ENCODE measurements at regions not wholly inside any gene's neighbourhood (a gene's known extent, or its start where the extent isn't known, plus 50 kb on each side); places are given as distances from the start of the nearest gene placed in this dataset.

DNA sequence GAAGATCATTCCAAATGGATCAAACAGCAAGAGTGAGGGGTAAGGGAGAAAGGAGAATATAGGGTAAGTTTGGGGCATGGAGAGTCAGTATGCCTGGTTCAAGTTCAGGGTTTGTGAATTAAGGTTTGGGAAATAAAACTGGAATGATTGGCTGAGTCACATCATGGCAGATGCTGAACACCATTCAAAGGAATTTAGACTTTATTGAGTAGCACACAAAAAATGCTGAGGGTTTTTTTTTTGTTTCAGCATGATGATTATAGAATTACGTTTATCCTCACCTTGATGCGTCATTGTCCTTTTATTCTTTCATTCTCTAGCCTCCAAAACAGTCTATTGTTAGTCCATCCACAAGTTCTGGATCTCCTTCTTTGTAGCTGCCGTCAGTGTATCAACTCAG is 220.0 kb upstream of the UMPS start:
- Histone ChIP-seq H3K4me2 (ENCODE audit: low read length) (no peak overlapping the region), H3K36me3 (ENCODE audit: control insufficient read depth, insufficient read depth, low read length) (no peaks in the 10 kb centered on the region), H3K4me1 (no peaks in the 10 kb centered on the region), H3K4me3 (ENCODE audit: low read depth, low read length) (no peak overlapping the region), H2AFZ (no peak overlapping the region), H3K27me3 (ENCODE audit: control insufficient read depth, insufficient read depth, low read length) (no peaks in the 10 kb centered on the region), H3K79me2 (no peaks in the 10 kb centered on the region), H3K27ac (no peak overlapping the region), H3K9me3 (ENCODE audit: control insufficient read depth, low read length) (no peaks in the 10 kb centered on the region), H3K9ac (no peak overlapping the region)
- TF ChIP-seq, protein P1, sequence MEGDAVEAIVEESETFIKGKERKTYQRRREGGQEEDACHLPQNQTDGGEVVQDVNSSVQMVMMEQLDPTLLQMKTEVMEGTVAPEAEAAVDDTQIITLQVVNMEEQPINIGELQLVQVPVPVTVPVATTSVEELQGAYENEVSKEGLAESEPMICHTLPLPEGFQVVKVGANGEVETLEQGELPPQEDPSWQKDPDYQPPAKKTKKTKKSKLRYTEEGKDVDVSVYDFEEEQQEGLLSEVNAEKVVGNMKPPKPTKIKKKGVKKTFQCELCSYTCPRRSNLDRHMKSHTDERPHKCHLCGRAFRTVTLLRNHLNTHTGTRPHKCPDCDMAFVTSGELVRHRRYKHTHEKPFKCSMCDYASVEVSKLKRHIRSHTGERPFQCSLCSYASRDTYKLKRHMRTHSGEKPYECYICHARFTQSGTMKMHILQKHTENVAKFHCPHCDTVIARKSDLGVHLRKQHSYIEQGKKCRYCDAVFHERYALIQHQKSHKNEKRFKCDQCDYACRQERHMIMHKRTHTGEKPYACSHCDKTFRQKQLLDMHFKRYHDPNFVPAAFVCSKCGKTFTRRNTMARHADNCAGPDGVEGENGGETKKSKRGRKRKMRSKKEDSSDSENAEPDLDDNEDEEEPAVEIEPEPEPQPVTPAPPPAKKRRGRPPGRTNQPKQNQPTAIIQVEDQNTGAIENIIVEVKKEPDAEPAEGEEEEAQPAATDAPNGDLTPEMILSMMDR (IDR thresholded peaks at IDR 0.05), result no peak

DNA sequence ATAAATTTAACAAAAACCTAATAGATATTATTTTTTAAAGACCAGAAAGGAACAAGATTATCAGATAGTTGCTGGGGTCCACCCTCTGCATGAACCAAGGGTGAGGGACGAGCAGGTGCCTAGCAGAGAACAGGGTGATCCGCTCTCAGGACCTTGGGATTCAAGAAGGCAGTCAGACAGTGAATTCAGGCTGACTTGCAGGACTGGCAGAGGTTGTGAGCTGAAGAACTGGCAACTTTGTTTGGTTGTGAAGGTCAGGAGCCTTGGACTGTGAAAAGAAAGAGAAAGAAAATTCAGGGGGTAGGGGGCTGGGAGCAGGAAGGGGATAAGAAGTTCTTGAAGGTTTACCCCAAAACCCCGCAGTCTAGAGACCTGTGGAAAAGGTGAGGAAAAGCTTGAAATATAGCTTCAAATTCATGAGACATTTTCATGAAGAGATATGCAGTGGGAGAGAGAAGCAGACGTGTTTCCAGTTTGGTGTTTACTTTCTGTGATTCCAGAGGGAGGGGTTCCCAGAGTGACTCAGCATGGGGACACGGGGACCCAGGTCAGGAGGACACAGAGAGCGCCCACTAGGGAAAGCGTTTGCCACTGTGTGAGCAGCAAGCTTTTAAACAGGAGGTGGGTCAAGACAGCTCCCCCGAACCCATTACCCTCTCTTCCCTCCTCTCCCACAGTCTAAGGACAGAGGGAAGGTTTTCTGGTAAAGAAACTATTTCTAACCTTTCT is 217.2 kb upstream of the UMPS start:
- no peaks in the 10 kb centered on the region for H3K27me3 ChIP-seq (ENCODE audit: control insufficient read depth, insufficient read depth, low read length)
- H3K9ac ChIP-seq, result no peak overlapping the region
- no peaks in the 10 kb centered on the region for H3K4me1 ChIP-seq
- TF ChIP-seq, protein P1 (IDR thresholded peaks at IDR 0.05), result no peak
- H3K79me2 ChIP-seq, result no peaks in the 10 kb centered on the region
- H2AFZ ChIP-seq, result no peak overlapping the region
- no peaks in the 10 kb centered on the region for H3K9me3 ChIP-seq (ENCODE audit: control insufficient read depth, low read length)
- no peak overlapping the region for H3K4me3 ChIP-seq (ENCODE audit: low read depth, low read length)
- no peak overlapping the region for H3K27ac ChIP-seq
- no peak overlapping the region for H3K4me2 ChIP-seq (ENCODE audit: low read length)
- H3K36me3 ChIP-seq (ENCODE audit: control insufficient read depth, insufficient read depth, low read length), result no peaks in the 10 kb centered on the region

DNA sequence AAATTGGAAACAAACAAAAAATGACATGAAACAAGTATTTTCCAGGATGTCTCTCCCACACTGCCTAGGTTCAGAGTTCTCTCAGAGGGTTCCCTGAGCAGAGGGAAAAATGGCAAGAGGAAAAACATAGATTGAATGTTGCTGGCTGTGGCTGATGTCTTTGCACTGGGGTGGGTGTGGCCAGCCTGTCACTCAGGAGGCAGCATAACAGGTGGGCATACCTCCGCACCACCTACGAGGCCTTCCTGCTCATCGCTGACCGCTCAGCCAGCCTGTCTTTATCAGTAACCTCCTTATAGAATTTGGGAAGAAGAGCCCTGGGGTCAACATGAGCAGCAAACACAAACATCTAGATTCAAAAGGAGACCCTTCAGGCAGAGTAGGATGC is 216.6 kb upstream of the UMPS start:
- H3K9ac ChIP-seq, result no peak overlapping the region
- H3K27ac ChIP-seq, result no peak overlapping the region
- H3K4me2 ChIP-seq (ENCODE audit: low read length), result no peak overlapping the region
- H3K36me3 ChIP-seq (ENCODE audit: control insufficient read depth, insufficient read depth, low read length), result no peaks in the 10 kb centered on the region
- no peak overlapping the region for H3K4me3 ChIP-seq (ENCODE audit: low read depth, low read length)
- H3K4me1 ChIP-seq, result no peaks in the 10 kb centered on the region
- no peaks in the 10 kb centered on the region for H3K9me3 ChIP-seq (ENCODE audit: control insufficient read depth, low read length)
- no peaks in the 10 kb centered on the region for H3K79me2 ChIP-seq
- H2AFZ ChIP-seq, result no peak overlapping the region
- TF ChIP-seq, protein P1 (IDR thresholded peaks at IDR 0.05), result no peak
- H3K27me3 ChIP-seq (ENCODE audit: control insufficient read depth, insufficient read depth, low read length), result no peaks in the 10 kb centered on the region

DNA sequence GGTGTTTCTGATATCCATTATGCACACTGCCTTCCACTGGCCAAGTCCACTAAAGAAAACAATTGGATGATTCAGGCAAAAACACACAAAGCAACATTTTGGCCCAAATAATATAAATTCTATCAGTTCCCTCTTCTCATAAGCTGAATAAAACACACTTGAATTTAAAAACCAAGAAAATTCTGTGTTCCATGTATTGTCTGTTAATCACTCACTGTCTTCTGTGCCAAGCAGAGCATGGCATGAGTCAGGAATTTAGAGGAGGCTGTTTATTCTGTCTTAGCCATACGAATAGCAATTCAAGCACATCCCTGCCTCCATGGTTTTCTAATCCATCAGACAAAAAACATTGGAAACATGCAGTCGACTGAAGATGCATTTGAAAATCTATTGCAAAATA is 215.6 kb upstream of the UMPS start:
- no peak overlapping the region for H3K27ac ChIP-seq
- H3K4me2 ChIP-seq (ENCODE audit: low read length), result no peak overlapping the region
- H3K9ac ChIP-seq, result no peak overlapping the region
- H3K4me1 ChIP-seq, result no peaks in the 10 kb centered on the region
- no peak overlapping the region for H2AFZ ChIP-seq
- TF ChIP-seq, protein P1 (IDR thresholded peaks at IDR 0.05), result no peak
- no peaks in the 10 kb centered on the region for H3K27me3 ChIP-seq (ENCODE audit: control insufficient read depth, insufficient read depth, low read length)
- H3K4me3 ChIP-seq (ENCODE audit: low read depth, low read length), result no peak overlapping the region
- no peaks in the 10 kb centered on the region for H3K79me2 ChIP-seq
- H3K36me3 ChIP-seq (ENCODE audit: control insufficient read depth, insufficient read depth, low read length), result no peaks in the 10 kb centered on the region
- no peaks in the 10 kb centered on the region for H3K9me3 ChIP-seq (ENCODE audit: control insufficient read depth, low read length)

DNA sequence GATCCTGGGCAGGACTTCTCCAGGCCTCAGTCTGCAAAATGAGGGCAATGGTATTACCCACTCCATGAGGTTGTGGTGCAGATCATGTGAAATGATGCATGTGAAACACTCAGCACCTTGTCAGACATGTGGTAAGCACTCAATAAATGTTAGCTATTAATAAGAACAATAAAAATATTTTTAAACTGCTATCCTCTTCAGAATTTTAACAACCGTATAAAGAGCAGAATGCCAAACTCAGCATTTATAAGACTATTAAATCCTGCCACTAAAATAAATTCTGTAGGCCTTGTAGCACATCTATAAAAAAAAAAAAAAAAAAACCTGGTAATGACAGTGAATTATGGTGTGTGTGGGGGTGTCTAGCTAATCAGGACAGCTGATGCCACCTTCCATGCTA is 213.9 kb upstream of the UMPS start:
- no peak overlapping the region for H3K4me2 ChIP-seq (ENCODE audit: low read length)
- no peaks in the 10 kb centered on the region for H3K36me3 ChIP-seq (ENCODE audit: control insufficient read depth, insufficient read depth, low read length)
- no peak overlapping the region for H3K9ac ChIP-seq
- no peaks in the 10 kb centered on the region for H3K4me1 ChIP-seq
- H3K27ac ChIP-seq, result no peak overlapping the region
- TF ChIP-seq, protein P1 (IDR thresholded peaks at IDR 0.05), result no peak
- no peaks in the 10 kb centered on the region for H3K79me2 ChIP-seq
- no peaks in the 10 kb centered on the region for H3K9me3 ChIP-seq (ENCODE audit: control insufficient read depth, low read length)
- H2AFZ ChIP-seq, result no peak overlapping the region
- H3K27me3 ChIP-seq (ENCODE audit: control insufficient read depth, insufficient read depth, low read length), result no peaks in the 10 kb centered on the region
- no peak overlapping the region for H3K4me3 ChIP-seq (ENCODE audit: low read depth, low read length)

Data from parathyroid adenoma (tissue), 2 donors.